Breast epithelium (tissue), 4 donors: ENCODE measurements at regions not wholly inside any gene's neighbourhood (a gene's known extent, or its start where the extent isn't known, plus 50 kb on each side); places are given as distances from the start of the nearest gene placed in this dataset.

Experiments used
- DNase-seq, 2 donors: peaks; one replicate each; pipeline ENCODE4 v3.0.0-alpha.2; 2019; ENCODE audit warnings: low spot score in 2 of 2
- H3K27ac ChIP-seq, 2 donors: fragments of 200-600 bp; sonication (generic) in 1 of 2; one replicate each; pipeline ENCODE4 v1.5.1; 2016 to 2019; ENCODE audit warnings: mild to moderate bottlenecking in 1 of 2
- H3K27me3 ChIP-seq, 2 donors: fragments of 200-600 bp; sonication (generic) in 1 of 2; one replicate each; pipeline versions ENCODE4 v1.5.1 to v1.6.0; 2017 to 2019; ENCODE audit warnings: control low read depth in 1 of 2, mild to moderate bottlenecking in 1 of 2
- H3K36me3 ChIP-seq: fragments of 200-600 bp; one replicate; pipeline ENCODE4 v1.5.1; 2019
- H3K4me1 ChIP-seq, 2 donors: fragments of 200-600 bp; sonication (generic); one replicate each; pipeline ENCODE4 v1.5.1; 2016 to 2019; ENCODE audit warnings: control low read depth in 1 of 2
- H3K4me3 ChIP-seq, 3 donors: fragments of 200-600 bp; sonication (generic); 1 replicate in 2 of 3; 2 replicates in 1 of 3; pipeline ENCODE4 v1.5.1; 2016 to 2019; ENCODE audit warnings: mild to moderate bottlenecking in 3 of 3, moderate library complexity in 2 of 3
- H3K9me3 ChIP-seq, 2 donors: fragments of 200-600 bp; sonication (generic) in 1 of 2; one replicate each; pipeline ENCODE4 v1.5.1; 2016 to 2019; ENCODE audit warnings: control low read depth in 1 of 2
- CTCF ChIP-seq, 3 donors: fragments of 450-650 bp; IDR thresholded peaks; one replicate each; pipeline ENCODE4 v1.5.1; 2016 to 2017; ENCODE audit warnings: antibody characterized with exemption in 3 of 3, mild to moderate bottlenecking in 3 of 3, moderate library complexity in 3 of 3
- POLR2A ChIP-seq: fragments of 450-650 bp; IDR thresholded peaks from one replicate; pipeline ENCODE4 v1.6.1; 2016; ENCODE audit warnings: antibody characterized with exemption, mild to moderate bottlenecking, moderate library complexity
- POLR2AphosphoS5 ChIP-seq, 3 donors: sonication (generic); formaldehyde crosslinking; IDR thresholded peaks; one replicate each; pipeline ENCODE4 v1.6.1; 2017; ENCODE audit warnings: antibody characterized with exemption in 3 of 3
- intact Hi-C: fragments of 100-400 bp; cut with DNase I; formaldehyde crosslinking; loops from one replicate; pipeline ENCODE4 v1.15.1; 2023; ENCODE audit warnings: low total_unique reads

DNA sequence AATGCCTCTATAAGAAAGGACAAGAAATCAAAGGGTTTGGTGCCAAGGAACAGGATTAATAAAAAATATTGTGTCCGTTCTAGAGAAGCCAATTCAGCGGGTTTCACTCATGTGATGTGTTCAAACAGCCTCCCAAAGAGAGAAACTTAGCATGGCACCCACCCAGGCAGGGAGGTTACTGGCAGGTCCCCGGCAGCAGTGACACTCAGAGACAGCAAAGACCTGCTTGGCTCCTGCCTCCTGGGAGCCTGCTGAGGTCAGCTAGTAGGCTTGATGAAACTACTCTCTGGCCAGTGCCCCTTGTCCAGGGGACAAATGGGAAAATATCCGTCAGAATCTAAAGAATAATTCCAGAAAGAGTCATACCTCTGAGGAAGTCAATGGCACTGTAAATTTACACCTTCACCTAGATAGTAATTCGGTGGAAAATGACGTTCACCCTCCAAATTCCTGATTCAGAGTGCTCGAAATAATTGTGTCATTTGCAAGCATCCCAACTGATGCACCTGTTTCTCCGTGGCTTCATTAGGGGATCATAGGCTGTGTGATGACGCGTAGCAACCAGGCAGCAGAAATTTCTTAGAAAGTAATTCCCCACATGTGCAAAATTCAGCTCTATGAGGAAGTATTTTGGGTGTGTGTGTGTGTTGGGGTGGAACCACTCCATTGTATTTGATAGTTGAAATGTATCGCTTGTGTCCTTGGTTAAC is 481.5 kb upstream of the ZFHX3 start:
- no peaks in the 10 kb centered on the region for H3K27me3 ChIP-seq
- intact Hi-C loops: no loop called here
- DNase-seq: no peak
- no peaks in the 10 kb centered on the region for H3K9me3 ChIP-seq
- H3K4me3 ChIP-seq: no peak overlapping the region
- H3K36me3 ChIP-seq: no peaks in the 10 kb centered on the region
- no peak overlapping the region for H3K27ac ChIP-seq
- H3K4me1 ChIP-seq: no peaks in the 10 kb centered on the region
- TF ChIP-seq POLR2AphosphoS5 (IDR thresholded peaks at IDR 0.05) (no peak), POLR2A (no peak), CTCF (IDR thresholded peaks at IDR 0.05) (no peak)

- no peak for TF ChIP-seq POLR2AphosphoS5 (IDR thresholded peaks at IDR 0.05)
- no peak for TF ChIP-seq CTCF (IDR thresholded peaks at IDR 0.05)
- no peak for TF ChIP-seq POLR2A
- H3K27me3 ChIP-seq: no peaks in the 10 kb centered on the region
- no peak overlapping the region for H3K4me3 ChIP-seq
- no peaks in the 10 kb centered on the region for H3K9me3 ChIP-seq
- no peaks in the 10 kb centered on the region for H3K36me3 ChIP-seq
- no peak overlapping the region for H3K27ac ChIP-seq
- intact Hi-C loops: no loop called here
- no peak for DNase-seq
- H3K4me1 ChIP-seq: no peaks in the 10 kb centered on the region
Observed at GRCh38 chr16:73527187-73527586, 479.3 kb upstream of the ZFHX3 start.

DNA sequence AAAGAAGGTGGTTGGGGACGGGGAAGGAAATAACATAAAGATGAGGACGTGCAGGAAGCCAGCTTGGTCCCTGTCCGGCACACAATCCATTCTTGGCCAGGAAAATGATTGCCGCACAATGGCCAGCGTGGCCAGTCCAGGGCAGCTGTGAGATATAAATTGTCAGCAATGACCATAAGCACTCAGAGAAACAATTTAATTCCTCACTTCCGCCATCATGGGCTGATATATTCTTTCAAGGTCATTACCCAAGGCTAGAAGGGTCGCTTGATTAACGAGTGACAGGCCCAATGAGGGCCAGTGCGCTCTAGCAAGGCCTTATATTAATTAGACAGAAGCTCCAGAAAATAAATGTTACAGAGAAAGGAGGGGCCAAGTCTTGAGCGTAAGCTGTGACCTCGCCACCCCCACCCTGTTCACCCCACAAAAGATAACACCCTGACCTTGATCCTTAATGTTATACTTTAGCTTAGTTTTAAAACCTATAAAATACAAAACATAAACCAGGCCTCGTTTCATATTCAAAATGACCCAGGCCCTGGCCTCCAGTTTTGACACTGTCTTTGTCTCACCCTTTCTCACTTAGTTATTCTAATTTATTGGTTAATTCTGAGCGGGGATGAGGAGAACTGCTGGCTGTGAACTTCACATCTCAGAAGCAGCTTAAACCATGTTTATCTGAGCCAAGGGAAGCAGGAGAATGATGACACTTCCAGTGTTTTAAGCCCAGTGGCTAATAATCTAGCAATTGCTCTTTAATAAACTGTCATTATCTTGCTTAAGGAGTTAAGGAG is 478.3 kb upstream of the ZFHX3 start:
- no peak overlapping the region for H3K4me3 ChIP-seq
- no peak for DNase-seq
- H3K9me3 ChIP-seq: no peaks in the 10 kb centered on the region
- no peaks in the 10 kb centered on the region for H3K27me3 ChIP-seq
- no peaks in the 10 kb centered on the region for H3K4me1 ChIP-seq
- no peak for TF ChIP-seq POLR2AphosphoS5 (IDR thresholded peaks at IDR 0.05)
- TF ChIP-seq POLR2A: no peak
- TF ChIP-seq CTCF (IDR thresholded peaks at IDR 0.05): no peak
- H3K36me3 ChIP-seq: no peaks in the 10 kb centered on the region
- intact Hi-C loops: no loop called here
- no peak overlapping the region for H3K27ac ChIP-seq

DNA sequence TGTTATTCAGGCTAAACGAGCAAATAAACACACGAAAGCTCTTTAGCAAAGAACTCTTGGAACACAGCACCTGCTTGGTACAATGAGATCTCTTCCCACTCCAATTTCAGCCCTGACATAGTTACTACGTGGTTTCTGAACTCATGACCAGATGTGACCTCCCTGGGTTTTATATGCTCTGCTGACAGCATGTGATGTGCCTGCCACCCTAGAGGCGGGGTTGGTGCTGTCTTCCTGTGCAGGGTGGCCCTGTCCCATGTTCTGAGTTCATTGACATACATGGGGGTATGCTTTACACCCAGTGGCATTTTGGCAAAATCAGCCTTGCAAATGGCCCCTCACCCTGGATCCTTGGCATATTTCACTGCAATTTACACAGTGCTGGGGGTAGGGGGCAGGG is 475.3 kb upstream of the ZFHX3 start:
- no peaks in the 10 kb centered on the region for H3K36me3 ChIP-seq
- no peak for DNase-seq
- H3K4me1 ChIP-seq: no peaks in the 10 kb centered on the region
- TF ChIP-seq POLR2A (no peak), POLR2AphosphoS5 (IDR thresholded peaks at IDR 0.05) (no peak), CTCF (IDR thresholded peaks at IDR 0.05) (no peak)
- no peak overlapping the region for H3K27ac ChIP-seq
- intact Hi-C loops: no loop called here
- H3K9me3 ChIP-seq: no peaks in the 10 kb centered on the region
- no peaks in the 10 kb centered on the region for H3K27me3 ChIP-seq
- no peak overlapping the region for H3K4me3 ChIP-seq

DNA sequence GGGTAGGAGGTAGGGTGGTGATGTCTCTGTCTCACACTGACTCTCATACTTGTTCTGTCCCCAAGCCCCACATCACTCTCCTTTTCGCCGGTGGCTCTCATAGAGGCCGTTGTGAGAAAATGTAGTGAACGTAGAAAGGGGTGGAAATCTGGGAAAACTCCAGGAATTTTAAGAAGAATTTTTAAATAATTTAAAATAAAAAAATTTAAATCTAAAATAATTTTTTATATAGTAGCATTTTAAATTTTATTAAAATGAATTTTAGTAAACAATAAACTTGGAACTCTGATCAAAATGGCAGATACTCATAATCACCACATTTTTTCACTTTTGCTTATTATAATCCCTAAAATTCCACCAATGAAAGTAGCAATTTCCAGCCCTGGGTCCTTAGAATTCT is 473.6 kb upstream of the ZFHX3 start:
- no peaks in the 10 kb centered on the region for H3K36me3 ChIP-seq
- H3K9me3 ChIP-seq: no peaks in the 10 kb centered on the region
- H3K27ac ChIP-seq: no peak overlapping the region
- no peaks in the 10 kb centered on the region for H3K27me3 ChIP-seq
- no peaks in the 10 kb centered on the region for H3K4me1 ChIP-seq
- no peak for DNase-seq
- intact Hi-C loops: no loop called here
- TF ChIP-seq POLR2A: no peak
- TF ChIP-seq CTCF (IDR thresholded peaks at IDR 0.05): no peak
- no peak for TF ChIP-seq POLR2AphosphoS5 (IDR thresholded peaks at IDR 0.05)
- H3K4me3 ChIP-seq: no peak overlapping the region
